ENCODE measurements at regions not wholly inside any gene's neighbourhood (a gene's known extent, or its start where the extent isn't known, plus 50 kb on each side); places are given as distances from the start of the nearest gene placed in this dataset.

DNA sequence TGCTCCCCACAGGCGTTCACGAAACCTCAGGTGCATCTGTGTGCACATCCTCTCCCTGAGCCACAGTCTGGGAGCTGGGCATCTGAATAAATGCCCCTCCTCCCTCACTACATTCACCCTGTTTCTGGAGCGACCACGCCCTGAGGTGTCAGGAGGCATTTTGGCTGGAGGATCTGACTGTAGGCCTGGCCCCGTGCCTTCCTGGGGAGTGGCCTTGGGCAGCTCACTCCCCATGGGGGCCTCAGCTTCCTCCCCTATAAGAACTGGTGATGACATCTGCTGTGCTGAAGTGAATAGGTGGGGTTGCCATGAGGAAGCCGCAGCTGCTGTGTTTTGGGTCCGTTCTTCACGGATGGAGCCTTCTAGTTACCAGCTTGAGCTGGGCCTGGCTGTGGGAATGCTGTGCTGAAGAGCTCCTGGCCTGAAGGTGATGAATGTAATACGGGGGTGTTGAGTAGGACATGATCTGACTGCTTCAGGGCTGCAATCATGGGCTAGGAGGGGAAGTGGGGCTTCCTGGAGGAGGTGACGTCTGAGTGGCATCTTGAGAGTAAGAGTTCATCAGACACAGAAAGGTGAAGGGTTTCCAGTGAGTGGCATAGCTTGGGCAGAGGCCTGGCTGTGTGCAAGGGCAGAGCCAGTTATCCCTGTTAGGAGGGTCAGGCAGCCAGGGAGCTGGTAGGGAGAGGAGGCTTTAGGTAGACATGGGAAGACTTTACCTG lies 58.2 kb downstream of the GLI2 start:
- TF ChIP-seq, protein P1, sequence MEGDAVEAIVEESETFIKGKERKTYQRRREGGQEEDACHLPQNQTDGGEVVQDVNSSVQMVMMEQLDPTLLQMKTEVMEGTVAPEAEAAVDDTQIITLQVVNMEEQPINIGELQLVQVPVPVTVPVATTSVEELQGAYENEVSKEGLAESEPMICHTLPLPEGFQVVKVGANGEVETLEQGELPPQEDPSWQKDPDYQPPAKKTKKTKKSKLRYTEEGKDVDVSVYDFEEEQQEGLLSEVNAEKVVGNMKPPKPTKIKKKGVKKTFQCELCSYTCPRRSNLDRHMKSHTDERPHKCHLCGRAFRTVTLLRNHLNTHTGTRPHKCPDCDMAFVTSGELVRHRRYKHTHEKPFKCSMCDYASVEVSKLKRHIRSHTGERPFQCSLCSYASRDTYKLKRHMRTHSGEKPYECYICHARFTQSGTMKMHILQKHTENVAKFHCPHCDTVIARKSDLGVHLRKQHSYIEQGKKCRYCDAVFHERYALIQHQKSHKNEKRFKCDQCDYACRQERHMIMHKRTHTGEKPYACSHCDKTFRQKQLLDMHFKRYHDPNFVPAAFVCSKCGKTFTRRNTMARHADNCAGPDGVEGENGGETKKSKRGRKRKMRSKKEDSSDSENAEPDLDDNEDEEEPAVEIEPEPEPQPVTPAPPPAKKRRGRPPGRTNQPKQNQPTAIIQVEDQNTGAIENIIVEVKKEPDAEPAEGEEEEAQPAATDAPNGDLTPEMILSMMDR (IDR thresholded peaks at IDR 0.05; ENCODE audit: extremely low read depth, missing control alignments): no peak
- DNase-seq (ENCODE audit: low spot score): no peak

DNA sequence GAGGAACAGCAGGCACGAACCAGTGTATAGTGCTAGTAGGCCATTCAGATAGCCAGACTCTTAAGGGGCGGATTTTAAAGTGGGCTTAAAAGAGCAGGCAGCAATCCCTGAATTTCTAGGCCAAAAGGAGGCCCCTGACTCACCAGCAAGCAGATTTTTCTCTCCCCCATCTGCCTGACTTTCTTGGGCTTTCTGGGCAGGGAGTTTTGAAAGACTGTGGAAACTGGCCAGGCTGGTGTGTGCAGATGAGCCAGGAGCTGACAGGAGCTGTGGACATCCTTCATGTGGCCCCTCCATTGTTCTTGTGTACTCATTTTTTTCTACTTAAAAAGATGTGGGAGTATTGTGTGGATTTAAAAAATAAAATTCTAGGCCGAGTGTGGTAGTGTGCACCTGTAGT lies 59.0 kb downstream of the GLI2 start:
- no peak for DNase-seq (ENCODE audit: low spot score)
- TF ChIP-seq, protein P1 (IDR thresholded peaks at IDR 0.05; ENCODE audit: extremely low read depth, missing control alignments): no peak

DNA sequence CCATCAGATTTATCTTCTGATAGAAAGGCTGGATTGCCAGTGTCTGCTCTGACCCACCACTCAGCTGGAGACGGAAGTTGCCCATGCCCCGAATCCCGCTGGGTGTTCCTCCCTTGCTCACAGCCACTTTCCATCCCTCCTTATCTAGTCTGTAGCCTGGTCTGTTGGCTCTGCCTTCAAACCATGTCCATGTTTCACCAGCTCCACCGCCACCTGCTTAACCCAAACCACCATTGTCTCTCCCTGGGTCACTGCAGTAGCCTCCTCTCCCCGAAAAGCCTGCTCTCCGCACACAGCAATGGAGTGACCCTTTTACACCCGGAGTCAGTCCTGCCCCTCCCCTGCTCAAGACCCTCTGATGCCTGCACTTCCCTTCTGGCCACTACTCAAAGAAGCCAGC lies 60.4 kb downstream of the GLI2 start:
- no peak for DNase-seq (ENCODE audit: low spot score)
- TF ChIP-seq, protein P1 (IDR thresholded peaks at IDR 0.05; ENCODE audit: extremely low read depth, missing control alignments): no peak

DNA sequence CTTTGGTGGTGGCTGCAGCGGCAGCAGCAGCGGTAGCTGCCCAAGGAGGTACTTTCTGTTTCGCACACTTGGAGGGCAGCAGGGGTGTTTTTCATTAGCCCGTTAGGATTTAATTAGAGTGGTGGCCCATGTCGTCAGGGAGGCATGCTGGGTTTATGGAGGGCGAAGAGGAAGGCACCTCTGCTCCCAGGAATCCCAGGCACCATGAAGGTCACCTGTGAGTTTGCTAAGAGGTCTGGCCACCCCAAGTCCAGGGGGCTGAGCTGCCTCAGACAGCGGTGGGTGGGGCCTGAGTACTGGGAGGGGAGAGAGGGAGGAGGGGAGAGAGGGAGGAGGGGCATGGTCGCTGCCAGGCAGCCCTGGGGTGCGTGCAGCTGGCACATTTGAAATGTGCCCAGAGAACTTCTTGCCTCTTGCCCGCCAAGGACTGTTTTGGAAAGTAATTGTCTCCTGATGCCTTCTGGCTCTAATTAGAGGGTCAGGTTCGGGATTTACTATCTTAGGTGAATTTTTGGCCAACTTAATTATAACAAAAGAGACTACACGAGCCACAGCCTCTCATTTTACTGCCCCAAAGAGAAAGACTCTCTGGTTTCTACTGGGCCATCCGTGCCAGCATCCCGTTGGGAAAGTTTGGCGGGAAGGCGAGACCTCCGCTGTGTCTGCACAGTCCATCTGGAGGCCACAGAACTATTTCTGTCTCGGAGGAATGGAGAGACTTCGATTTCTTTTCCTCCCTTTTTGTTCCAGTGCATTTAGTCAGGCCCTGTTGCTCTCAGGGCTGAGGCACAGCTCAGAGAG lies 62.0 kb downstream of the GLI2 start:
- DNase-seq (ENCODE audit: low spot score): no peak

DNA sequence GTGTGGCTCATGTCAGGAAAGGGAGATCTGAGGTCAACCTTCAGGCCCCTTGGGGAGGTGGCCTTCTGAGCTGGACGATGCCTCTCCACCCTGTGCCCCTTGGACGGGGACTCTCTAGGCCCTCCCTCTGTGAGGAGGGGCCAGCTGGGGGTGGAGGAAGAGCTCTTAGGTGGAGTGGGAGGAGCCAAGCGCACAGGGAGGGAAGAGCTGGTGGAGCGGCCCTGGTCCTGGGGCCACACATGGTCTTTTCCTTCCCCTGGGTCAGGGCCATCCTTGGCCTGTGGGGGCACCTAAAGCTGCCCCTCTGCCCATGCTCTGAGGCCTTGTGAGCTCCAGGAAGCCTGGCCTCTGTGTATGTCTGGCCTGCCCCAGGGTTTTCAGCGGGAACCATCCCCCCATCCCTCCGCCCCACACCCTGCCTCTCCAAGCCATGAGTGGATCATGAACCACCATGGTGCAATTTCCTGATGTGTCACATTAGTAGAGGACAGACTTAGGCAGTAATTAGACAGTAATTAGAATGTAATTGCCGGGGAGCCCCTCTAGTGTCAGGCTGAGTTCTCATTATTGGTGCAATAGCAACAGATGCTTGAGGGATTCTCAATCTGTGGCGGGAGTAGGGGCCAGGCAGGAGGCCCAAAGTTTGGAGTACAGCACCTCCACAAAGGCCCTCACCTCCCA lies 63.0 kb downstream of the GLI2 start:
- no peak for DNase-seq (ENCODE audit: low spot score)
- TF ChIP-seq, protein P1 (IDR thresholded peaks at IDR 0.05; ENCODE audit: extremely low read depth, missing control alignments): no peak

More for the DNA sequence above, 62.0 kb downstream of the GLI2 start:
- TF ChIP-seq, protein P1 (IDR thresholded peaks at IDR 0.05; ENCODE audit: extremely low read depth, missing control alignments): no peak

DNA sequence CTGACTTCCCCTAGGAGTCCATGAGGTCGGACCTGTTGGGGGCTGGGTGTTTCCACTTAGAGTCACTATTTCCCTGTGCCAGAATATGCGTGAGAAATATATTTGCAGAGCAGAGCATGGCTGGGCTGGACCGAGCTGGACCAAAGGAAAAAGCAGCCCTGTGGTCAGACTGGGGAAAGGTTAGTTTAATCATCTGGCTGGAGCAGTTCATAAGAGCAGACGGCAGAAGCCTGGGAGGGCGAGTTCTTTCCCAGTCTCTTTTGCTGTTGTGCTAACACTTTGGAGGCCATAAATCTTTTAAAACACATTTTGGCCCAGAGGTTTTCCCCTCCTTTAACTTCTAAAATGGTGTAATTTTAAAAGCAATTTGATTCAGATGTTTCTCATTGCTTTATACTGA lies 66.5 kb downstream of the GLI2 start:
- TF ChIP-seq, protein P1 (IDR thresholded peaks at IDR 0.05; ENCODE audit: extremely low read depth, missing control alignments): no peak
- DNase-seq (ENCODE audit: low spot score): no peak

Data from GM20000 (cell line).